ENCODE measurements at regions not wholly inside any gene's neighbourhood (a gene's known extent, or its start where the extent isn't known, plus 50 kb on each side); places are given as distances from the start of the nearest gene placed in this dataset.

DNA sequence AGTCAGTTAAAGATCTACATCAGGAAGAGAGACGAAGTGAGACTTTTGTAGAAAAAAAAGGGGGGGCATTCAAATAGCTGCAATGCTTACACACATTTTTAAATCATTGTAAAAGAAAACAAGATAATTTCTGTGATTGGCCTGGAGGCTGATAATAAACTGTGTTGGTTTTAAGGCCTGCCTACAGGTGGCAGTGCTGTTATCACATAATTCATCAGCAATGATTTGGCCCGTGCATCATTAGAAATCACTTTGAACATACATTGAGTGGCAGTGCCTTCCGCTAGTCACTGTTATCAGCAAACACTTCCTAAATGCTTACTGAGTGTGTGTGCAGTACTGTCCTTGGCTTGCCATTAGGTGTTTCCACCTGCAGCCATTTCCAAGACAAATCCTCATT, 831.9 kb downstream of the TRIML1 start:
- TF ChIP-seq, protein P1, sequence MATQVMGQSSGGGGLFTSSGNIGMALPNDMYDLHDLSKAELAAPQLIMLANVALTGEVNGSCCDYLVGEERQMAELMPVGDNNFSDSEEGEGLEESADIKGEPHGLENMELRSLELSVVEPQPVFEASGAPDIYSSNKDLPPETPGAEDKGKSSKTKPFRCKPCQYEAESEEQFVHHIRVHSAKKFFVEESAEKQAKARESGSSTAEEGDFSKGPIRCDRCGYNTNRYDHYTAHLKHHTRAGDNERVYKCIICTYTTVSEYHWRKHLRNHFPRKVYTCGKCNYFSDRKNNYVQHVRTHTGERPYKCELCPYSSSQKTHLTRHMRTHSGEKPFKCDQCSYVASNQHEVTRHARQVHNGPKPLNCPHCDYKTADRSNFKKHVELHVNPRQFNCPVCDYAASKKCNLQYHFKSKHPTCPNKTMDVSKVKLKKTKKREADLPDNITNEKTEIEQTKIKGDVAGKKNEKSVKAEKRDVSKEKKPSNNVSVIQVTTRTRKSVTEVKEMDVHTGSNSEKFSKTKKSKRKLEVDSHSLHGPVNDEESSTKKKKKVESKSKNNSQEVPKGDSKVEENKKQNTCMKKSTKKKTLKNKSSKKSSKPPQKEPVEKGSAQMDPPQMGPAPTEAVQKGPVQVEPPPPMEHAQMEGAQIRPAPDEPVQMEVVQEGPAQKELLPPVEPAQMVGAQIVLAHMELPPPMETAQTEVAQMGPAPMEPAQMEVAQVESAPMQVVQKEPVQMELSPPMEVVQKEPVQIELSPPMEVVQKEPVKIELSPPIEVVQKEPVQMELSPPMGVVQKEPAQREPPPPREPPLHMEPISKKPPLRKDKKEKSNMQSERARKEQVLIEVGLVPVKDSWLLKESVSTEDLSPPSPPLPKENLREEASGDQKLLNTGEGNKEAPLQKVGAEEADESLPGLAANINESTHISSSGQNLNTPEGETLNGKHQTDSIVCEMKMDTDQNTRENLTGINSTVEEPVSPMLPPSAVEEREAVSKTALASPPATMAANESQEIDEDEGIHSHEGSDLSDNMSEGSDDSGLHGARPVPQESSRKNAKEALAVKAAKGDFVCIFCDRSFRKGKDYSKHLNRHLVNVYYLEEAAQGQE (IDR thresholded peaks at IDR 0.05; ENCODE audit: insufficient read depth in 1 of 2, low read depth in 2 of 2, low read length in 2 of 2), result no peak
- TF ChIP-seq POLR2AphosphoS5 (IDR thresholded peaks at IDR 0.05; ENCODE audit: low read depth, low read length), result no peak
